Small intestine (tissue), 7 donors: ENCODE measurements at regions not wholly inside any gene's neighbourhood (a gene's known extent, or its start where the extent isn't known, plus 50 kb on each side); places are given as distances from the start of the nearest gene placed in this dataset.

ENCODE experiments used
- DNase-seq, 2 donors: peaks; one replicate each; pipeline versions ENCODE4 v3.0.0 to v3.0.0-alpha.2; 2013
- FAIRE-seq: peaks from 2 replicates; lab custom pipeline; 2012; peaks lifted over from hg19 to GRCh38; lab: Jason Lieb, UNC
- H3K27ac ChIP-seq, 3 donors: one replicate each; pipeline ENCODE4 v1.5.1; 2013; ENCODE audit warnings: low read length in 2 of 3, mild to moderate bottlenecking in 2 of 3, control low read depth in 1 of 3, inconsistent platforms in 1 of 3, low read depth in 1 of 3, moderate library complexity in 1 of 3
- H3K27me3 ChIP-seq, 3 donors: one replicate each; pipeline ENCODE4 v1.6.1; 2013; ENCODE audit warnings: low read length in 3 of 3, inconsistent platforms in 1 of 3; ENCODE audit not compliant: control insufficient read depth in 3 of 3, insufficient read depth in 3 of 3
- H3K36me3 ChIP-seq, 3 donors: one replicate each; pipeline ENCODE4 v1.6.1; 2013; ENCODE audit warnings: low read length in 3 of 3, inconsistent platforms in 1 of 3, low read depth in 1 of 3, mild to moderate bottlenecking in 1 of 3, moderate library complexity in 1 of 3; ENCODE audit not compliant: control insufficient read depth in 3 of 3, insufficient read depth in 2 of 3
- H3K4me1 ChIP-seq, 3 donors: one replicate each; pipeline ENCODE4 v1.6.1; 2013; ENCODE audit warnings: low read length in 2 of 3, inconsistent platforms in 1 of 3, low read depth in 1 of 3, mild to moderate bottlenecking in 1 of 3, moderate library complexity in 1 of 3; ENCODE audit not compliant: control insufficient read depth in 3 of 3, insufficient read depth in 2 of 3
- H3K4me3 ChIP-seq, 3 donors: one replicate each; pipeline ENCODE4 v1.5.1; 2013; ENCODE audit warnings: low read length in 3 of 3, control low read depth in 1 of 3, inconsistent platforms in 1 of 3, low read depth in 1 of 3, mild to moderate bottlenecking in 1 of 3, moderate library complexity in 1 of 3
- H3K9me3 ChIP-seq, 2 donors: one replicate each; pipeline ENCODE4 v1.6.1; 2013; ENCODE audit warnings: low read depth in 1 of 2, low read length in 1 of 2; ENCODE audit not compliant: control insufficient read depth in 2 of 2, insufficient read depth in 1 of 2
- WGBS, 3 donors: extraction: QIAGEN DNeasy Blood & Tissue Kit; methylation state at CpG; one replicate each; pipeline ENCODE4 v1.1.7; 2013; 5-methylcytosine and 5-hydroxymethylcytosine counted together
- donor health status: healthy with polysubstance abuse.
- donor health status: control.
- donor health status: control.
- donor health status: Bipolar disorder and iron deficiency.
- donor health status: healthy.

DNA sequence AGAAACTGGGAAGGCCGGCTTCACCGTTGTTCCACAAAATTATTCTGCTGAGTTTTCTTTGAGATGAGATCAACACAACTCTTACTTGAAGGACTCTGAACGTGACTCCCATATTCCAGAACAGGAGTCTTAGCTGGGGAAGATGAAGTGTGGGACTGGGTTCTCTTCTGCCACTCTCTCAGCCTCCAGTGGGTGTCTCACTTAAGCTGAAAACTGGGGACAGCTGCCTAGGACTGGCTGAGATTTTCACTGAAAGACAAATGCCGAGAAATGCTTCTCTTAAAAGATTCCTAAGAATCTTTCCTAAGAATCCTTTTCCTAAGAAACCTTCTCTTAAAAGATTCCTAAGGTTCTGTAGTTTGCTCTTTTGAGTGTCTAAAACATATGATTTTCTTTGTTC, 156.6 kb upstream of the LHCGR start:
- no peaks in the 10 kb centered on the region for H3K36me3 ChIP-seq
- no peaks in the 10 kb centered on the region for H3K4me1 ChIP-seq
- no peak overlapping the region for H3K4me3 ChIP-seq
- DNase-seq (no peak), FAIRE-seq (no peak)
- H3K27me3 ChIP-seq, result no peaks in the 10 kb centered on the region
- H3K9me3 ChIP-seq, result no peaks in the 10 kb centered on the region
- H3K27ac ChIP-seq, result no peak overlapping the region
- 63 to 68% (median 63%) methylated on average over 4 of the region's 4 CpGs for WGBS, 3 donors

DNA sequence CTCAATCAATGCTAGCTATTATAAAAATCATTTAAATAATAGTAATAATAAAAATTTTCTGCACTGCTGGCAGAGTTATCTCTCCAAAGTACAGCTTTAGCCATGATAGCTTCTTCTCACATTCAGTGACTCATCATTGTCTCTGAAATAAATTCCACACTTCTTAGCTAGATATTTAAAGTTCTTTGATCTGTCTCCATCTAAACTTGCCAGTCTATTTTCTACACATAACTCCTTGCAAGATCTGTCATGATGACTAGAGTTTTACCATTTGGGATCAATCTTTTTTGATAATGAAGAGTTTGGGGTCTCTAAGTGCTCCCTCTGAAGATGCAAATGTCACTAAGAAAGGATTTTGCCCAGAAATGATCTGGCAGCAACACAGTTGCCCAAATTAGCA, 155.4 kb upstream of the LHCGR start:
- Histone ChIP-seq H3K27ac (no peak overlapping the region), H3K4me1 (no peaks in the 10 kb centered on the region), H3K36me3 (no peaks in the 10 kb centered on the region), H3K4me3 (no peak overlapping the region), H3K27me3 (no peaks in the 10 kb centered on the region), H3K9me3 (no peaks in the 10 kb centered on the region)
- no peak for FAIRE-seq
- no peak for DNase-seq

DNA sequence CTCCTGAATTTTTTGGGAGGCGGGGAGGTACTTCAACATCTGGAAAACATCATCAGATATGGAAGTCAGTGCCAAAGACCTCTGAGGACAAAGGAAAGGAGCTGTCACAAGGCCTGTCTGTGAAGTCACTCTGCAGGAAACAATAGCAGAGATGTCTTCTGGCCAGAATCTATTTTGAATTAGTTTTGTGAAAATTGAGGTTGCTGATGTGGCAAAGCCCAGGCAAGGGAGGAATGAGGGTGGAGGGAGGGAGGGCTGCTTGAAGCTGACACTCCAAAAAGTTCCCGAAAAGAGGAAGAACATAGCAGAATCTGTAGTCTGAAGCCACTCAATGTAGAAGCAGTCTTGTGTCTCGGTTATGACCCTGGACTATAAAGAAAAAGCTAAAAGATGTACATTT, 151.1 kb upstream of the LHCGR start:
- Histone ChIP-seq H3K4me3 (no peak overlapping the region), H3K4me1 (no peaks in the 10 kb centered on the region), H3K36me3 (no peaks in the 10 kb centered on the region), H3K27me3 (no peaks in the 10 kb centered on the region), H3K9me3 (no peaks in the 10 kb centered on the region), H3K27ac (no peak overlapping the region)
- FAIRE-seq (no peak), DNase-seq (no peak)
- WGBS, 3 donors, result 68 to 78% (median 70%) methylated on average over 3 of the region's 3 CpGs

DNA sequence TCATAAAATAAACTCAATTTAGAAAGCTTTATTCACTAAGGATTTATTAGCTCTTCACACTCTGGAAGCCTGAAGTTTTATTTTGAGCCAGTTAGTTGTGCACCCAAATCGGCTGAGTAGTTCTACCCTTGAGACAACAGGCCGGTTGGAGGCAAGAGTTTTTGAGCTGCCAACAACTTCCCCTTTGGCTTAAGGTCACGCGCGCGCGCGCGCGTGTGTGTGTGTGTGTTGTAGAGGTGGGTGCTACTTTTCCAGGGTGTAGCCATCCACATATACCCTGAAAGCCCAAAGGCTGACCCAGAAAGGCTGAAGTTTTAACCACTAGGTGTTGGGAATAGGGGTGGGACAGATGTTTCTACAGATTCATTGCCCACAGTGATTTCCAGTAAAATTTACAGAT, 150.2 kb upstream of the LHCGR start:
- Histone ChIP-seq H3K27ac (no peak overlapping the region), H3K36me3 (no peaks in the 10 kb centered on the region), H3K4me1 (no peaks in the 10 kb centered on the region), H3K4me3 (no peak overlapping the region), H3K9me3 (no peaks in the 10 kb centered on the region), H3K27me3 (no peaks in the 10 kb centered on the region)
- 85 to 98% (median 92%) methylated on average over 10 of the region's 10 CpGs for WGBS, 3 donors
- no peak for DNase-seq
- FAIRE-seq, result no peak

DNA sequence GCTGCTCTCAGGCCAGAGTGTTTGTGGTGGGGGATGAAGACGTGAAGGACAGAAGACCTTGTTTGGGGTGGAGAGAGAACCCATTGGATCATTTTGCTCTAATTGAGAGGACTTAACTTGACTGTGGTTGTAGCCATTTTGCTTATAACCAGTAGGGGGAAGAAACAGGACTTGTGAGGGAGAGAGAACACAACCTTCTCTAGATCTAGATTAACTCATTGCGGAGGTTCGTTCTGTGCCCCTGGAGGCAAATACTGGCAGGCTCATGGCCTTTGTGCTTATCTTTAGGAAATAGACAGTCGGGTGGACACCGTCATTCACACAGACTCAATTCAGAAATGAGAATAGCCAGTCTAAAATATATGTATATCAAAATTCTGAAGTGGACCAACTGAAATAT, 147.0 kb upstream of the LHCGR start:
- no peaks in the 10 kb centered on the region for H3K4me1 ChIP-seq
- H3K27ac ChIP-seq, result no peak overlapping the region
- no peak overlapping the region for H3K4me3 ChIP-seq
- 66 to 81% (median 72%) methylated on average over 5 of the region's 5 CpGs for WGBS, 3 donors
- H3K9me3 ChIP-seq, result no peaks in the 10 kb centered on the region
- DNase-seq, result no peak
- H3K27me3 ChIP-seq, result peaks cover 0 to 4% (median 0%) of the 10 kb centered on the region in 3 donors
- FAIRE-seq, result no peak
- no peaks in the 10 kb centered on the region for H3K36me3 ChIP-seq

DNA sequence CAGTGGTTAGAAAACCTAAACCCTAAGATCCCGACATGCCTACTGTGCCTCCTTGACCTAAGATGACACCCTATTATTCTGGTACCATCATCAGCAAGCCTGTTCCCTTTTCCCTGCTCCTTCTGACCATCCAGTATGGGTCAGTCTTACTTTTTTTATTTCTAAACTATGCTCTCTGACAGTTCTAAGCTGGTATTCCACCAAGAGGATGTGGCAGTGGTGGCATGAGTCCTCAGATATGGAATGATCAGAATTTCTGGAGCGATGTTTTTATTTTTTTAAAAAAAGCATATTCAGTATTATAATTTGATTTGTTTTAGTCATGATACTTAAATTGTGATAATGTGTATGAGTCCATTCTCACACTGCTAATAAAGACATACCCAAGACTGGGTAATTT, 145.9 kb upstream of the LHCGR start:
- peaks cover 0 to 4% (median 0%) of the 10 kb centered on the region in 3 donors for H3K27me3 ChIP-seq
- H3K27ac ChIP-seq, result no peak overlapping the region
- DNase-seq (no peak), FAIRE-seq (no peak)
- no peaks in the 10 kb centered on the region for H3K9me3 ChIP-seq
- H3K4me1 ChIP-seq, result no peaks in the 10 kb centered on the region
- H3K4me3 ChIP-seq, result no peak overlapping the region
- H3K36me3 ChIP-seq, result no peaks in the 10 kb centered on the region
- 88 to 94% (median 88%) methylated on average over 2 of the region's 2 CpGs for WGBS, 3 donors

DNA sequence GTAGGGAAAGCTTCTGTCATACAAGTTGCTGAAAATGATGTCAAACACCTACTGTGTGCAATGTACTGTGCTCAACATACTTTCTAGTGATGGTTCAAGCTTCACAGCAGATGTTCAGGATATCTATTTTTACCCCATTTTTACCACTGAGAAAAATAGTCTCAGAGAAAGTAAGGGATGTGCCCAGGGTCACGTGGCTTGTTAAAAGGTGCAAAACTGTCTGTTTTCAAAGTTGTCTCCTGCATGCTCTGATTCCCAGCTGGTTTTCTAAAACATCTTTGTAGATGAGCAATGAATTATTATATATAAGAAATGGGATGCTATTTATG, 145.5 kb upstream of the LHCGR start:
- no peaks in the 10 kb centered on the region for H3K9me3 ChIP-seq
- peaks cover 0 to 4% (median 0%) of the 10 kb centered on the region in 3 donors for H3K27me3 ChIP-seq
- 53 to 69% (median 60%) methylated on average over 1 of the region's 1 CpG for WGBS, 3 donors
- no peak overlapping the region for H3K4me3 ChIP-seq
- DNase-seq, result no peak
- H3K27ac ChIP-seq, result no peak overlapping the region
- H3K36me3 ChIP-seq, result no peaks in the 10 kb centered on the region
- no peaks in the 10 kb centered on the region for H3K4me1 ChIP-seq
- no peak for FAIRE-seq

DNA sequence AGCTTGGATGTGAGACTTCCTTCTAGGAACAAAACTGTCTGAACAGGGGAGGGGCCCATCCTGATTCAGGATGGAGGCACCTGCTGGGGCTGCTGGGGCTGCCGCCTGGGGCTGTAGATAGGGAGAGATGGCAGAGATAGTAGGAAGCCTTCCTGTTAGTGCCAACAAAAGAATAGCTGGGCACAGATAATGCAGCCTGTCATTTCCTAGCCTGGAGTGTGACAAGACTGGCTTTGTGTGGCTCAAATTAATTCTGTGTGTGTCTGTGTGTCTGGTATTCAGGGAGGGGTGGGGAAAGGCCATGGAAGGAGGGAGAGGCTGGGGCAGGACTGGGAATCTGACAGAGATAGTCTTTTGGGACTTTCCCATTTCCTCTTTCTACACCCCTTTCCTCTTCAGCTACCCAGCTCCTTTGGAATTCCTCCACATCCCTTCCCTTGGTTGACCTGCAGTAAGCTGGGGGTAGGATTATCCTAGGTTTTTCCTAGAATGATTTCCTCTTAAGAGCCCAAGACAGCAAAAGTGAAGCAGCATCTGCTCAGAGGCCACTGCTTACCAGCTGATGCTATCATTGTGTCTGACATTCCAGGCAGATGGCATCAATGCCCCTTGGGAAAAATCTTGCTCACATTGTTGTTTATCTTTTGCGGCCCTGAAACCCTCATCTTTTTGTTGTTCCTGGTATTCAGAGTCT, 144.9 kb upstream of the LHCGR start:
- FAIRE-seq, result no peak
- 38 to 59% (median 51%) methylated on average over 2 of the region's 2 CpGs for WGBS, 3 donors

DNA sequence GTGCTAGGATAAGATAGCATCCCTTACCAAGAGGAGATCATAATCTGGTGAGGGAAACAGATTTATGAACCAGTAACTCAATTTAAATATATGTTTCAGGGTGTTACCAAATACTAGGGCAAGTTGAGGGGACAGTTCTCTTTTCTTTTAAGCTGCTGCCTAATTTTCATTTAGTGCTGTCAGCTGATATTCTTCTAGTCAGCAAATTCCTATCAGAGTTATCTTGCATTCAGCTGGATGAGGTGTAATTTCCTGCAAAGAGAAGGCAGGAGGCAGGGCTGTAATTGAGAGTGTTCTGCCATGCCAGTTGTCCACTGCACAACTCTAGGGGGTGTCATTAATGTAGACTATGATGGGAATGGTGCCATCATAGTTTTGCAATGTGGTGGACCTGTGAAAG, 141.3 kb upstream of the LHCGR start:
- H3K4me1 ChIP-seq, result no peaks in the 10 kb centered on the region
- DNase-seq (no peak), FAIRE-seq (no peak)
- no peak overlapping the region for H3K4me3 ChIP-seq
- no peaks in the 10 kb centered on the region for H3K9me3 ChIP-seq
- H3K27ac ChIP-seq, result no peak overlapping the region
- H3K27me3 ChIP-seq, result peaks cover 0 to 4% (median 0%) of the 10 kb centered on the region in 3 donors
- no peaks in the 10 kb centered on the region for H3K36me3 ChIP-seq

More for the DNA sequence above, 144.9 kb upstream of the LHCGR start:
- Histone ChIP-seq H3K36me3 (no peaks in the 10 kb centered on the region), H3K4me1 (no peaks in the 10 kb centered on the region), H3K4me3 (no peak overlapping the region), H3K27ac (no peak overlapping the region), H3K27me3 (peaks cover 0 to 4% (median 0%) of the 10 kb centered on the region in 3 donors), H3K9me3 (no peaks in the 10 kb centered on the region)
- no peak for DNase-seq
